Fibroblast of lung (primary cell): ENCODE measurements at regions not wholly inside any gene's neighbourhood (a gene's known extent, or its start where the extent isn't known, plus 50 kb on each side); places are given as distances from the start of the nearest gene placed in this dataset.

Experiments used
- CTCF ChIP-seq, 2 donors: IDR thresholded peaks in 1 of 2; conservative IDR thresholded peaks in 1 of 2; 1 replicate in 1 of 2; 2 replicates in 1 of 2; pipeline ENCODE4 v1.5.1; 2011 to 2012; ENCODE audit warnings: low read length in 2 of 2, control low read depth in 1 of 2, inconsistent platforms in 1 of 2, low read depth in 1 of 2, mild to moderate bottlenecking in 1 of 2
- EZH2 ChIP-seq: IDR thresholded peaks from 2 replicates; pipeline ENCODE4 v1.5.1; 2012; ENCODE audit warnings: low read length, control low read depth, mild to moderate bottlenecking; ENCODE audit errors: missing control alignments

DNA sequence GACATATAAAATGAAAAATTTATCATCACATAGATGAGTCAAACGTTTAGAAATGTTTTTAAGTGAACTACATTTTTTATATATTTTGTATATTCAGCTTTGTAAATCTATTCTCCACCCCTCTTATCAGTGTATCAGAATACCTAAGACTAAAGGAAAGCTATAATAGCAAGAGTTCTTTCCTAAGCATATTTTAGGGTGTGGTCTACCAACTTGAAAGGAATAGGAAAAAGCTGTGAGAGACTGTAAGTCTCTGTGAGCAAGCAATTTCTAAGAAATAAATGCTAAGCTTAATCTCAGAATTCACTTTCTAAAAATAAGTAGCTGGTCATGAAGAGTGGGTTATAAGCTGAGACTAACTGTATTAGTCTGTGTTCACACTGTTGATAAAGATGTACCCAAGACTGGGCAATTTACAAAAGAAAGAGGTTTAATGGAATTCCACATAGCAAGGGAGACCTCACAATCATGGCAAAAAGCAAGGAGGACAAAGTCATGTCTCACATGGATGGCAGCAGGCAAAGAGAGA is 175.4 kb upstream of the PREP start:
- TF ChIP-seq CTCF (conservative IDR thresholded peaks at IDR 0.05 in 1 of 2, IDR thresholded peaks at IDR 0.05 in 1 of 2; ENCODE audit: low read depth in 1 of 2, low read length in 2 of 2) (no peak), EZH2 (no peak)
